Left ventricle myocardium inferior (tissue), 1 donor: ENCODE measurements at regions not wholly inside any gene's neighbourhood (a gene's known extent, or its start where the extent isn't known, plus 50 kb on each side); places are given as distances from the start of the nearest gene placed in this dataset.
"Not testable (repeated sequence)": the region's sequence is repeated elsewhere in the genome, so short reads cannot be mapped to it uniquely, and the experiment has no call there.

Experiments
- DNase-seq: peaks from one replicate; pipeline ENCODE4 v3.0.0-alpha.2; 2020
- H3K27ac ChIP-seq: fragments of 200-600 bp; replicated peaks from 2 replicates; pipeline ENCODE4 v1.8.0; 2021
- H3K27me3 ChIP-seq: fragments of 200-600 bp; 2 replicates; pipeline ENCODE4 v1.8.0; 2021; ENCODE audit warnings: low read depth
- H3K36me3 ChIP-seq: fragments of 200-600 bp; 2 replicates; pipeline ENCODE4 v1.8.0; 2021
- H3K4me1 ChIP-seq: fragments of 200-600 bp; 2 replicates; pipeline ENCODE4 v1.8.0; 2021
- H3K4me3 ChIP-seq: fragments of 200-600 bp; 2 replicates; pipeline ENCODE4 v1.8.0; 2021; ENCODE audit warnings: mild to moderate bottlenecking, moderate library complexity
- H3K9me3 ChIP-seq: fragments of 200-600 bp; replicated peaks from 2 replicates; pipeline ENCODE4 v1.8.0; 2021
- intact Hi-C: fragments of 100-400 bp; cut with micrococcal nuclease; formaldehyde crosslinking; loops from one replicate; pipeline ENCODE4 v1.11.0; 2022
- TF ChIP-seq, protein P1 (sequence below): fragments of 200-600 bp; IDR thresholded peaks from 2 replicates; pipeline ENCODE4 v1.8.0; 2021; ENCODE audit warnings: antibody characterized with exemption, mild to moderate bottlenecking, borderline replicate concordance
- donor health status: DM: no; HTN: yes; CAD: no; lungs with severe emphysema.

DNA sequence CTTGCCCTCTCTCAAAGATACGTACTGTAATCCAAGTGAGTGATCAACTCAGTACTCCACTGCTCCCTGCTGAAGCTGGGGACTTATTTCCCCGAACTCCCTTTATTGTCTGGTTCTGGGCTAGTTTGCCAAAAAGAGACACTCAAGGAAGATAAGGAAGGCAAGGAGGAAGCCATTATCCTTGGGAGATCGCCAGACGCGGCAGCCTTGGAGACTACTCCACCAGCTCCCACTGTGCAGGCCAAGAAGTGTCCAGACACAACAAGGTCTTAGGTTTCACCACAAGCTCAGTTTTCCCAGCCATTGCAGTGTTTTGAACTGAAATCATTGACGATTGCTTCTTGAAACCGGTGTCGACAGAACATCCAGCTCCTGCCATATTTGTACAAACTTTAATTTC lies 439.6 kb upstream of the UBE2E3 start:
- DNase-seq, result no peak
- Histone ChIP-seq H3K4me3 (no peak overlapping the region), H3K27me3 (no peaks in the 10 kb centered on the region), H3K9me3 (no peaks in the 10 kb centered on the region), H3K4me1 (no peaks in the 10 kb centered on the region), H3K36me3 (no peaks in the 10 kb centered on the region), H3K27ac (no peak overlapping the region)
- intact Hi-C loops, result no loop called here
- TF ChIP-seq, protein P1, sequence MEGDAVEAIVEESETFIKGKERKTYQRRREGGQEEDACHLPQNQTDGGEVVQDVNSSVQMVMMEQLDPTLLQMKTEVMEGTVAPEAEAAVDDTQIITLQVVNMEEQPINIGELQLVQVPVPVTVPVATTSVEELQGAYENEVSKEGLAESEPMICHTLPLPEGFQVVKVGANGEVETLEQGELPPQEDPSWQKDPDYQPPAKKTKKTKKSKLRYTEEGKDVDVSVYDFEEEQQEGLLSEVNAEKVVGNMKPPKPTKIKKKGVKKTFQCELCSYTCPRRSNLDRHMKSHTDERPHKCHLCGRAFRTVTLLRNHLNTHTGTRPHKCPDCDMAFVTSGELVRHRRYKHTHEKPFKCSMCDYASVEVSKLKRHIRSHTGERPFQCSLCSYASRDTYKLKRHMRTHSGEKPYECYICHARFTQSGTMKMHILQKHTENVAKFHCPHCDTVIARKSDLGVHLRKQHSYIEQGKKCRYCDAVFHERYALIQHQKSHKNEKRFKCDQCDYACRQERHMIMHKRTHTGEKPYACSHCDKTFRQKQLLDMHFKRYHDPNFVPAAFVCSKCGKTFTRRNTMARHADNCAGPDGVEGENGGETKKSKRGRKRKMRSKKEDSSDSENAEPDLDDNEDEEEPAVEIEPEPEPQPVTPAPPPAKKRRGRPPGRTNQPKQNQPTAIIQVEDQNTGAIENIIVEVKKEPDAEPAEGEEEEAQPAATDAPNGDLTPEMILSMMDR, result no peak

DNA sequence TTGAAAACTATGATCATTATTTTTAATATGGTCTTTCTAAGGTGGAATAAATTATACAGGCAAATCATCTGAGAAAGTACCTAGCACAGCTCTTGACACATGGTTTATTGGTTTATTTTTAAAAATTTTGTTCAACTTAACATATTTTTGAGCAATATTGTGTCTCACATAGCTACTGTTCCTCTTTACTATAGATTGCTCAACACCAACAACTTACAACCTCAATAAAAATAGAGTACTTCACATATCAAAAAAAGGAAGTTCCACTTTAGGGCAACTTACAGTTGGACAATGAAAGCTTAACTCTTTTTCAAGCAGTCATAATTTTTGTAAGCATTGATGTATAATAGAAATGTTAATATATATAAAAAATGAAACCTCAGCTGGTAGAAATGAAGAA lies 440.9 kb upstream of the UBE2E3 start:
- no peaks in the 10 kb centered on the region for H3K4me1 ChIP-seq
- H3K36me3 ChIP-seq, result no peaks in the 10 kb centered on the region
- no peak overlapping the region for H3K27ac ChIP-seq
- intact Hi-C loops, result no loop called here
- H3K4me3 ChIP-seq, result no peak overlapping the region
- no peaks in the 10 kb centered on the region for H3K9me3 ChIP-seq
- no peaks in the 10 kb centered on the region for H3K27me3 ChIP-seq
- DNase-seq, result no peak
- TF ChIP-seq, protein P1, result no peak

DNA sequence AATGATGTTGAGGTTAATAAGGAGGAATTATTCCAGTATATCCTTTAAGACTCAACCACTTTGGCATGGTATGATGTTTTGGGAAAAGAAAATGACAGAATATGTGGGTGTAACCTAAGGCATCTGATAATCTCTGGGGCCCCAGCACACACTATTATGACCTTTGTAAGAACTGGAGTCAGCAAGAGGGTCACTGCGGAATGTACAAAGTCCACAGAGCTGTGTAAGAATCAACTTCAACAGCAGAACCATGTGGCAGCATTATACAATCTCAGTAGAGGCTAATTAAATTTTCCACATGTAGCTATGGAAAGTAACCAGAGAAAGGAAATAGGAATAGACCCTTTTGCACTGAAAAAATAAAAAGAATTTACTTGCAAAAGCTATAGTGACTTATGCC lies 445.1 kb upstream of the UBE2E3 start:
- intact Hi-C loops, result no loop called here
- H3K36me3 ChIP-seq, result no peaks in the 10 kb centered on the region
- DNase-seq, result no peak
- H3K4me3 ChIP-seq, result no peak overlapping the region
- no peak overlapping the region for H3K27ac ChIP-seq
- H3K9me3 ChIP-seq, result no peaks in the 10 kb centered on the region
- TF ChIP-seq, protein P1, result no peak
- no peaks in the 10 kb centered on the region for H3K4me1 ChIP-seq
- H3K27me3 ChIP-seq, result no peaks in the 10 kb centered on the region

GRCh38 chr2:180531787-180532186 lies 448.6 kb upstream of the UBE2E3 start:
- H3K27me3 ChIP-seq, H3K36me3 ChIP-seq, H3K4me1 ChIP-seq, H3K4me3 ChIP-seq, H3K9me3 ChIP-seq, DNase-seq, H3K27ac ChIP-seq, intact Hi-C loops: not testable (repeated sequence)

DNA sequence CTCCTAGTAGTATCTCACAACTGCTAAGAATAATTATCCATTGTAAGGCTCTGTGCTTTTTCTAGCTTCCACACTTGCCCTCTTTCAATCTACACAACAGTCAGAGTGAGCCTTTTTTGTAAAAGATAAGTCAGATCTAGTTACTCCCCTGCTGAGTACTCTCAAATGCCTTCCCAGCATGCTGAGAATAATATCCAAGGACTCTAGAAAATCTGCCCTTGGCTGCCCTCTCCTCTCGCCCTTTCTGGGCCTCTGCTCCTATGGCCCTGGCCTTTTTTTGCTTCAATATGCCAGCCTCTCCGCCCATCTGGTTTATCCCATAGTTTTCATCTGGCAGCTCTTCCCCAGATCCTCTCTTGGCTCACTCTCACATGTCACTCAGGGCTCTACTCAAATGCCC lies 455.9 kb upstream of the UBE2E3 start:
- H3K9me3 ChIP-seq, result peaks cover 11% of the 10 kb centered on the region
- TF ChIP-seq, protein P1, result no peak
- no peaks in the 10 kb centered on the region for H3K36me3 ChIP-seq
- no peak overlapping the region for H3K27ac ChIP-seq
- intact Hi-C loops, result no loop called here
- no peak overlapping the region for H3K4me3 ChIP-seq
- no peaks in the 10 kb centered on the region for H3K4me1 ChIP-seq
- no peak for DNase-seq
- H3K27me3 ChIP-seq, result no peaks in the 10 kb centered on the region

- H3K27me3 ChIP-seq, result no peaks in the 10 kb centered on the region
- DNase-seq, result no peak
- H3K9me3 ChIP-seq, result peaks cover 11% of the 10 kb centered on the region
- TF ChIP-seq, protein P1, result no peak
- no peaks in the 10 kb centered on the region for H3K4me1 ChIP-seq
- intact Hi-C loops, result no loop called here
- H3K4me3 ChIP-seq, result no peak overlapping the region
- H3K27ac ChIP-seq, result no peak overlapping the region
- H3K36me3 ChIP-seq, result no peaks in the 10 kb centered on the region
Observed at GRCh38 chr2:180523621-180524340, 456.6 kb upstream of the UBE2E3 start.
